HFFc6 (cell line): ENCODE measurements at regions not wholly inside any gene's neighbourhood (a gene's known extent, or its start where the extent isn't known, plus 50 kb on each side); places are given as distances from the start of the nearest gene placed in this dataset.
"Not testable (repeated sequence)": the region's sequence is repeated elsewhere in the genome, so short reads cannot be mapped to it uniquely, and the experiment has no call there.

Experiments used
- DNase-seq: peaks from one replicate; pipeline ENCODE4 v3.0.0-alpha.2; 2018
- H3K27ac Mint-ChIP-seq: 2 replicates; pipeline ENCODE4 v1.8.0; 2020; ENCODE audit warnings: mild to moderate bottlenecking, mixed read lengths
- H3K27me3 Mint-ChIP-seq: 2 replicates; pipeline ENCODE4 v1.8.0; 2021; ENCODE audit warnings: mild to moderate bottlenecking, moderate library complexity, mixed read lengths; ENCODE audit not compliant: insufficient read depth
- H3K36me3 Mint-ChIP-seq: 2 replicates; pipeline ENCODE4 v1.8.0; 2021; ENCODE audit warnings: low read depth, mixed read lengths
- H3K4me1 Mint-ChIP-seq: 2 replicates; pipeline ENCODE4 v1.8.0; 2020; ENCODE audit warnings: low read depth, mixed read lengths
- H3K4me3 Mint-ChIP-seq: 2 replicates; pipeline ENCODE4 v1.8.0; 2020; ENCODE audit warnings: mild to moderate bottlenecking, moderate library complexity, mixed read lengths
- H3K9me3 Mint-ChIP-seq: 2 replicates; pipeline ENCODE4 v1.8.0; 2020; ENCODE audit warnings: mild to moderate bottlenecking, mixed read lengths
- CTCF ChIP-seq: fragments of 200-600 bp; sonication (generic); IDR thresholded peaks from 2 replicates; pipeline ENCODE4 v1.5.0; 2021; ENCODE audit warnings: antibody characterized with exemption, mild to moderate bottlenecking

- no peak for DNase-seq
- H3K9me3 Mint-ChIP-seq = peaks cover 30% of the 10 kb centered on the region
- peaks cover 2% of the 10 kb centered on the region; the same call in 1 of the 2 replicates for H3K27me3 Mint-ChIP-seq
- no peak overlapping the region for H3K27ac Mint-ChIP-seq
- no peaks in the 10 kb centered on the region for H3K4me1 Mint-ChIP-seq
- H3K4me3 Mint-ChIP-seq = no peak overlapping the region
- H3K36me3 Mint-ChIP-seq = peaks cover 37% of the 10 kb centered on the region
- no peak for TF ChIP-seq CTCF
These were observed 225.5 kb upstream of the ZEB2 start for GRCh38 chr2:144745424-144745823.

GRCh38 chr2:144738749-144739148 lies 218.8 kb upstream of the ZEB2 start:
- Mint-ChIP-seq H3K36me3 (peaks cover 13% of the 10 kb centered on the region; the same call in 1 of the 2 replicates), H3K4me3 (no peak overlapping the region), H3K27ac (no peak overlapping the region), H3K27me3 (no peaks in the 10 kb centered on the region; the same call in 1 of the 2 replicates), H3K4me1 (no peaks in the 10 kb centered on the region), H3K9me3 (peaks cover 14% of the 10 kb centered on the region)
- TF ChIP-seq CTCF = no peak
- DNase-seq = no peak

GRCh38 chr2:144730711-144731110 lies 210.8 kb upstream of the ZEB2 start:
- no peak for DNase-seq

GRCh38 chr2:144724460-144724859 lies 204.5 kb upstream of the ZEB2 start:
- H3K36me3 Mint-ChIP-seq, H3K9me3 Mint-ChIP-seq, H3K4me3 Mint-ChIP-seq, H3K27me3 Mint-ChIP-seq, H3K4me1 Mint-ChIP-seq, H3K27ac Mint-ChIP-seq, DNase-seq: not testable (repeated sequence)

More at GRCh38 chr2:144730711-144731110, 210.8 kb upstream of the ZEB2 start:
- H3K27ac Mint-ChIP-seq = no peak overlapping the region
- no peaks in the 10 kb centered on the region for H3K27me3 Mint-ChIP-seq
- no peak overlapping the region for H3K4me3 Mint-ChIP-seq
- peaks cover 14% of the 10 kb centered on the region for H3K9me3 Mint-ChIP-seq
- H3K36me3 Mint-ChIP-seq = peaks cover 13% of the 10 kb centered on the region; the same call in 1 of the 2 replicates
- H3K4me1 Mint-ChIP-seq = peaks cover 7% of the 10 kb centered on the region; the same call in 1 of the 2 replicates
- TF ChIP-seq CTCF = no peak

- Mint-ChIP-seq H3K27me3 (peaks cover 1% of the 10 kb centered on the region), H3K4me1 (no peaks in the 10 kb centered on the region; the same call in 1 of the 2 replicates), H3K36me3 (peaks cover 19% of the 10 kb centered on the region), H3K9me3 (peaks cover 16% of the 10 kb centered on the region), H3K27ac (no peak overlapping the region), H3K4me3 (no peak overlapping the region)
- TF ChIP-seq CTCF = no peak
- no peak for DNase-seq
These were observed 198.5 kb upstream of the ZEB2 start for GRCh38 chr2:144718376-144718775.

GRCh38 chr2:144715992-144716391 lies 196.1 kb upstream of the ZEB2 start:
- H3K4me1 Mint-ChIP-seq = peaks cover 16% of the 10 kb centered on the region

More at GRCh38 chr2:144715992-144716391, 196.1 kb upstream of the ZEB2 start:
- no peak for TF ChIP-seq CTCF
- H3K9me3 Mint-ChIP-seq = peaks cover 16% of the 10 kb centered on the region
- no peak overlapping the region for H3K27ac Mint-ChIP-seq
- H3K36me3 Mint-ChIP-seq = peaks cover 19% of the 10 kb centered on the region
- no peak for DNase-seq
- no peak overlapping the region for H3K4me3 Mint-ChIP-seq
- peaks cover 1% of the 10 kb centered on the region; the same call in 1 of the 2 replicates for H3K27me3 Mint-ChIP-seq
